Endothelial cell of umbilical vein (primary cell): ENCODE measurements at regions not wholly inside any gene's neighbourhood (a gene's known extent, or its start where the extent isn't known, plus 50 kb on each side); places are given as distances from the start of the nearest gene placed in this dataset.

ENCODE experiments used
- BruUV-seq: library from RNA; stranded (reverse); fragments of 400-500 nt; replicated peaks from 2 replicates; lab custom pipeline; 2021; lab: Mats Ljungman, UMichigan
- CTCF ChIA-PET: fragments of 300-600, 350-600 bp; sonication (Branson Sonifier 250); formaldehyde crosslinking; loops from one replicate; lab custom pipeline; 2021; ENCODE audit warnings: antibody characterized with exemption, inconsistent platforms; lab: Charles Lee
- POLR2A ChIA-PET: fragments of 300-600, 350-600 bp; sonication (Branson Sonifier 250); formaldehyde crosslinking; loops from one replicate; lab custom pipeline; 2021; ENCODE audit warnings: antibody characterized with exemption, inconsistent platforms; lab: Charles Lee
- DNase-seq: peaks from one replicate; pipeline ENCODE4 v3.0.0-alpha.2; 2011; ENCODE audit warnings: low read depth, low spot score
- FAIRE-seq: peaks from 2 replicates; lab custom pipeline; 2011; peaks lifted over from hg19 to GRCh38; lab: Jason Lieb, UNC
- H2AFZ ChIP-seq: 2 replicates; pipeline ENCODE4 v1.6.0; 2012; ENCODE audit warnings: low read depth, low read length, control low read depth, inconsistent platforms
- H3K27ac ChIP-seq: 2 replicates; pipeline ENCODE4 v1.5.1; 2011; ENCODE audit warnings: low read depth, mild to moderate bottlenecking, control low read depth, low read length, moderate library complexity; ENCODE audit not compliant: insufficient read depth
- H3K27me3 ChIP-seq, 2 experiments: 2 replicates each; pipeline versions ENCODE4 v1.6.0 to v1.6.1; 2011; ENCODE audit warnings: low read length in 2 of 2, mixed read lengths in 1 of 2; ENCODE audit not compliant: control insufficient read depth in 2 of 2, insufficient read depth in 2 of 2
- H3K36me3 ChIP-seq, 2 experiments: 2 replicates in 1 of 2; 3 replicates in 1 of 2; pipeline ENCODE4 v1.5.1; 2011; ENCODE audit warnings: low read length in 2 of 2, mild to moderate bottlenecking in 1 of 2, moderate library complexity in 1 of 2; ENCODE audit not compliant: control insufficient read depth in 2 of 2, insufficient read depth in 2 of 2; ENCODE audit errors: extremely low read depth in 1 of 2
- H3K4me1 ChIP-seq: 3 replicates; pipeline ENCODE4 v1.5.1; 2011; ENCODE audit warnings: mild to moderate bottlenecking, low read length; ENCODE audit not compliant: control insufficient read depth, insufficient read depth; ENCODE audit errors: extremely low read depth
- H3K4me2 ChIP-seq: 2 replicates; pipeline ENCODE4 v1.6.1; 2011; ENCODE audit warnings: low read length, control low read depth, mixed read lengths; ENCODE audit not compliant: insufficient read depth
- H3K4me3 ChIP-seq, 3 experiments: fragments of 200-600 bp in 1 of 3; sonication (generic), shearing (Covaris generic) in 1 of 3; replicated peaks in 1 of 3; 2 replicates each; pipeline ENCODE4 v1.5.1; 2011 to 2016; ENCODE audit warnings: control low read depth in 3 of 3, low read length in 3 of 3, mild to moderate bottlenecking in 2 of 3, inconsistent platforms in 1 of 3, low read depth in 1 of 3, moderate library complexity in 1 of 3; ENCODE audit not compliant: insufficient read depth in 1 of 3
- H3K79me2 ChIP-seq: 2 replicates; pipeline ENCODE4 v1.6.0; 2012; ENCODE audit warnings: low read length, inconsistent platforms; ENCODE audit not compliant: control insufficient read depth, insufficient read depth
- H3K9ac ChIP-seq: replicated peaks from 2 replicates; pipeline ENCODE3; 2011; ENCODE audit warnings: low read length, control low read depth; ENCODE audit not compliant: insufficient read depth; ENCODE audit errors: extremely low read depth
- H3K9me1 ChIP-seq: replicated peaks from 3 replicates; pipeline ENCODE4 v1.6.0; 2011; ENCODE audit warnings: mild to moderate bottlenecking, low read length; ENCODE audit not compliant: control insufficient read depth, insufficient read depth; ENCODE audit errors: extremely low read depth
- H3K9me3 ChIP-seq: replicated peaks from 2 replicates; pipeline ENCODE4 v1.5.1; 2012; ENCODE audit warnings: low read length, inconsistent platforms; ENCODE audit not compliant: control insufficient read depth, insufficient read depth
- H4K20me1 ChIP-seq: replicated peaks from 2 replicates; pipeline ENCODE3; 2011; ENCODE audit warnings: mild to moderate bottlenecking, low read length; ENCODE audit not compliant: control insufficient read depth, insufficient read depth; ENCODE audit errors: extremely low read depth
- CTCF ChIP-seq, 2 donors: IDR thresholded peaks; 1 replicate in 1 of 2; 2 replicates in 1 of 2; pipeline ENCODE4 v1.5.1; 2011; ENCODE audit warnings: low read length in 2 of 2, mild to moderate bottlenecking in 2 of 2, moderate library complexity in 2 of 2, control low read depth in 1 of 2, inconsistent platforms in 1 of 2, low read depth in 1 of 2; ENCODE audit not compliant: insufficient read depth in 1 of 2; ENCODE audit errors: extremely low read depth in 1 of 2
- EZH2 ChIP-seq: IDR thresholded peaks from 2 replicates; pipeline ENCODE4 v1.6.1; 2012; ENCODE audit warnings: borderline replicate concordance, low read depth, mild to moderate bottlenecking, moderate library complexity, low read length, inconsistent platforms; ENCODE audit not compliant: severe bottlenecking
- FOS ChIP-seq: IDR thresholded peaks from 2 replicates; pipeline ENCODE4 v1.6.1; 2011; ENCODE audit warnings: mild to moderate bottlenecking, low read length, moderate library complexity, borderline replicate concordance; ENCODE audit not compliant: insufficient read depth
- GATA2 ChIP-seq: IDR thresholded peaks from 2 replicates; pipeline ENCODE4 v1.7.0; 2011; ENCODE audit warnings: low read depth, mild to moderate bottlenecking, moderate library complexity, mixed read lengths, low read length; ENCODE audit not compliant: insufficient read length, insufficient read depth
- JUN ChIP-seq: IDR thresholded peaks from 2 replicates; pipeline ENCODE4 v1.6.1; 2011; ENCODE audit warnings: borderline replicate concordance, low read depth; ENCODE audit not compliant: insufficient read length, insufficient read depth
- MYC ChIP-seq: IDR thresholded peaks from one replicate; pipeline ENCODE4 v1.6.1; 2011; ENCODE audit warnings: mild to moderate bottlenecking, low read depth, low read length
- POLR2A ChIP-seq: IDR thresholded peaks from 2 replicates; pipeline ENCODE4 v1.6.1; 2012; ENCODE audit warnings: low read depth, mild to moderate bottlenecking, control low read depth, low read length
- POLR2AphosphoS5 ChIP-seq: IDR thresholded peaks from 2 replicates; pipeline ENCODE4 v1.6.1; 2012; ENCODE audit warnings: low read depth, mild to moderate bottlenecking, control low read depth, low read length, moderate library complexity; ENCODE audit not compliant: insufficient read depth
- dilution Hi-C: fragments of 300-500 bp; cut with MboI; formaldehyde crosslinking; loops from one replicate; pipeline ENCODE4 v1.15.0; 2019; ENCODE audit warnings: low sequenced_read_pairs; ENCODE audit not compliant: extremely low pct_ligation_motif_present
- intact Hi-C: fragments of 100-400 bp; cut with micrococcal nuclease; formaldehyde crosslinking; loops from one replicate; pipeline ENCODE4 v1.10.0; 2022
- TF ChIP-seq, protein P1 (sequence below): IDR thresholded peaks from 2 replicates; pipeline ENCODE4 v1.6.1; 2011; ENCODE audit not compliant: insufficient read depth, insufficient read length

- CTCF ChIA-PET: interaction anchor here (1.0 kb wide), 1 partner anchor 15 kb away, joined by 3 read pairs; no protein-coding TSS in a partner anchor
- Histone ChIP-seq H4K20me1 (no peaks in the 10 kb centered on the region), H3K4me3 (no peak overlapping the region), H3K27me3 (no peaks in the 10 kb centered on the region), H3K9ac (no peak overlapping the region), H3K79me2 (no peaks in the 10 kb centered on the region), H3K36me3 (no peaks in the 10 kb centered on the region), H3K4me1 (no peaks in the 10 kb centered on the region), H3K27ac (no peak overlapping the region), H3K4me2 (no peak overlapping the region), H2AFZ (no peak overlapping the region), H3K9me3 (no peaks in the 10 kb centered on the region), H3K9me1 (no peaks in the 10 kb centered on the region)
- intact Hi-C loops: no loop called here
- FAIRE-seq (no peak), DNase-seq (no peak)
- POLR2A ChIA-PET: no interaction called here
- TF ChIP-seq, protein P1, sequence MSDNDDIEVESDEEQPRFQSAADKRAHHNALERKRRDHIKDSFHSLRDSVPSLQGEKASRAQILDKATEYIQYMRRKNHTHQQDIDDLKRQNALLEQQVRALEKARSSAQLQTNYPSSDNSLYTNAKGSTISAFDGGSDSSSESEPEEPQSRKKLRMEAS: no peak
- TF ChIP-seq EZH2: no peak
- dilution Hi-C loops: no loop called here
- no TSS peak for BruUV-seq
Measured at GRCh38 chr2:145036421-145037011, 516.6 kb upstream of the ZEB2 start.

GRCh38 chr2:145034511-145034910 is 514.6 kb upstream of the ZEB2 start:
- Histone ChIP-seq H3K9me1 (no peaks in the 10 kb centered on the region), H3K4me1 (no peaks in the 10 kb centered on the region), H3K9ac (no peak overlapping the region), H3K36me3 (no peaks in the 10 kb centered on the region), H2AFZ (no peak overlapping the region), H3K27me3 (no peaks in the 10 kb centered on the region), H3K9me3 (no peaks in the 10 kb centered on the region), H3K79me2 (no peaks in the 10 kb centered on the region), H3K27ac (no peak overlapping the region), H3K4me2 (no peak overlapping the region), H4K20me1 (no peaks in the 10 kb centered on the region), H3K4me3 (no peak overlapping the region)
- dilution Hi-C loops: no loop called here
- DNase-seq (no peak), FAIRE-seq (no peak)
- ChIA-PET POLR2A (no interaction called here), CTCF (interaction anchor here (0.6 kb wide), 1 partner anchor 17 kb away, joined by 3 read pairs; no protein-coding TSS in a partner anchor)
- intact Hi-C loops: no loop called here
- no TSS peak for BruUV-seq
- no peak for TF ChIP-seq FOS
- no peak for TF ChIP-seq POLR2A
- TF ChIP-seq CTCF (IDR thresholded peaks at IDR 0.05; ENCODE audit: extremely low read depth in 1 of 2, insufficient read depth in 1 of 2, low read depth in 1 of 2, low read length in 2 of 2): no peak
- no peak for TF ChIP-seq EZH2
- no peak for TF ChIP-seq POLR2AphosphoS5
- TF ChIP-seq, protein P1: no peak
- no peak for TF ChIP-seq MYC
- no peak for TF ChIP-seq GATA2
- no peak for TF ChIP-seq JUN
